Tibial artery (tissue), 4 donors: ENCODE measurements at regions not wholly inside any gene's neighbourhood (a gene's known extent, or its start where the extent isn't known, plus 50 kb on each side); places are given as distances from the start of the nearest gene placed in this dataset.
"Not testable (repeated sequence)": the region's sequence is repeated elsewhere in the genome, so short reads cannot be mapped to it uniquely, and the experiment has no call there.

ENCODE experiments used
- DNase-seq, 2 donors: peaks; one replicate each; pipeline ENCODE4 v3.0.0-alpha.2; 2019
- H3K27ac ChIP-seq, 2 donors: fragments of 200-600 bp; sonication (generic) in 1 of 2; 1 replicate in 1 of 2; 2 replicates in 1 of 2; pipeline ENCODE4 v1.5.1; 2018 to 2019; ENCODE audit warnings: mild to moderate bottlenecking in 1 of 2
- H3K27me3 ChIP-seq, 2 donors: fragments of 200-600 bp; sonication (generic) in 1 of 2; one replicate each; pipeline versions ENCODE4 v1.5.1 to v1.6.0; 2016 to 2019
- H3K36me3 ChIP-seq, 3 donors: fragments of 200-600 bp; sonication (generic) in 2 of 3; one replicate each; pipeline ENCODE4 v1.5.1; 2016 to 2019; ENCODE audit warnings: mild to moderate bottlenecking in 2 of 3
- H3K4me1 ChIP-seq, 4 donors: fragments of 200-600 bp; sonication (generic) in 2 of 4; 1 replicate in 3 of 4; 2 replicates in 1 of 4; pipeline ENCODE4 v1.5.1; 2016 to 2019
- H3K4me3 ChIP-seq, 2 donors: fragments of 200-600 bp; sonication (generic) in 1 of 2; 1 replicate in 1 of 2; 2 replicates in 1 of 2; pipeline ENCODE4 v1.5.1; 2018 to 2019; ENCODE audit warnings: mild to moderate bottlenecking in 2 of 2
- H3K9me3 ChIP-seq, 3 donors: fragments of 200-600 bp; sonication (generic) in 1 of 3; one replicate each; pipeline ENCODE4 v1.5.1; 2016 to 2019
- intact Hi-C: fragments of 100-400 bp; cut with DNase I; formaldehyde crosslinking; loops from one replicate; pipeline ENCODE4 v1.15.0; 2023; ENCODE audit warnings: low total_unique reads
- TF ChIP-seq, protein P1 (sequence below), 2 experiments: fragments of 200-600 bp in 1 of 2; fragments of 450-650 bp in 1 of 2; IDR thresholded peaks; one replicate each; pipeline ENCODE4 v1.5.1; 2017 to 2019; ENCODE audit warnings: antibody characterized with exemption in 2 of 2, mild to moderate bottlenecking in 1 of 2, moderate library complexity in 1 of 2

DNA sequence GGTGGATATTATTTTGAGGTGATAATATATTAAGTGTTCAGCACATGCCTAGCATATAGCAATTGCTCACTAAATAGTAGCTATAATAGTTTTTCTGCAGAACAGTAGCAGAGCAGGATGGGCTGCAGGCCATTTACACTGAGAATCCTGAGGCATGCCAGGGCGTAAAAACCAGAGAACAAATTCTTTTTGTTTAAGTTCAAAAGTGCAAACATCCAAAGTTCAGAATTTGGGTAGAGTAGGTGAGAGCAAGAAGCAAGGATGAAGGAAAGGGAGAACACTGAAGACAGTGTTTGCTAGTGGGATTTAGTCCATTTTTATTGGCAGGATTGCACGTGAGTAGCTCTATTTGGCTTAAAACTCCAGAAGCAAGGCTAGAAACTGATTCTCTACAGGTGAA, 72.0 kb upstream of the RHOBTB1 start:
- Histone ChIP-seq H3K27ac (no peak overlapping the region), H3K4me3 (no peak overlapping the region), H3K4me1 (no peaks in the 10 kb centered on the region), H3K36me3 (no peaks in the 10 kb centered on the region), H3K27me3 (no peaks in the 10 kb centered on the region), H3K9me3 (no peaks in the 10 kb centered on the region)
- intact Hi-C loops, result no loop called here
- no peak for DNase-seq
- TF ChIP-seq, protein P1, sequence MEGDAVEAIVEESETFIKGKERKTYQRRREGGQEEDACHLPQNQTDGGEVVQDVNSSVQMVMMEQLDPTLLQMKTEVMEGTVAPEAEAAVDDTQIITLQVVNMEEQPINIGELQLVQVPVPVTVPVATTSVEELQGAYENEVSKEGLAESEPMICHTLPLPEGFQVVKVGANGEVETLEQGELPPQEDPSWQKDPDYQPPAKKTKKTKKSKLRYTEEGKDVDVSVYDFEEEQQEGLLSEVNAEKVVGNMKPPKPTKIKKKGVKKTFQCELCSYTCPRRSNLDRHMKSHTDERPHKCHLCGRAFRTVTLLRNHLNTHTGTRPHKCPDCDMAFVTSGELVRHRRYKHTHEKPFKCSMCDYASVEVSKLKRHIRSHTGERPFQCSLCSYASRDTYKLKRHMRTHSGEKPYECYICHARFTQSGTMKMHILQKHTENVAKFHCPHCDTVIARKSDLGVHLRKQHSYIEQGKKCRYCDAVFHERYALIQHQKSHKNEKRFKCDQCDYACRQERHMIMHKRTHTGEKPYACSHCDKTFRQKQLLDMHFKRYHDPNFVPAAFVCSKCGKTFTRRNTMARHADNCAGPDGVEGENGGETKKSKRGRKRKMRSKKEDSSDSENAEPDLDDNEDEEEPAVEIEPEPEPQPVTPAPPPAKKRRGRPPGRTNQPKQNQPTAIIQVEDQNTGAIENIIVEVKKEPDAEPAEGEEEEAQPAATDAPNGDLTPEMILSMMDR (IDR thresholded peaks at IDR 0.05), result no peak

DNA sequence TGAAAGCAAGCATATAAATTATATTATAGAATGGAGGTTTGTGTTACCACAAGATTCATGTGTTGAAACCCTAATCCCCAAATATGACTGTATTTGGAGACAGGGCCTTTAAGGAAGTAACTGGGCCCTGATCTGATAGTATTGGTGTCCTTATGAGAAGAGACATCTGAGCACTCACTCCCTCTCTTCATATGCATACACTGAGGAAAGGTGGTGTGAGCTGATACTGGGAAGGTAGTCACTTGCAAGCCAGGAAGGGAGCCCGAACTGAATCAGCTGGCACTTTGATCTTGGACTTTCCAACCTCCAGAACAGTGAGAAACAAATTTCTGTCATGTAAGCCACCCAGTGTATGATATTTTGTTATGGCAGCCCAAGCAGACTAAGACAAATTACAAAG, 66.9 kb upstream of the RHOBTB1 start:
- TF ChIP-seq, protein P1 (IDR thresholded peaks at IDR 0.05), result no peak
- intact Hi-C loops, result no loop called here
- Histone ChIP-seq H3K9me3 (no peaks in the 10 kb centered on the region), H3K4me3 (no peak overlapping the region), H3K36me3 (no peaks in the 10 kb centered on the region), H3K27me3 (no peaks in the 10 kb centered on the region), H3K27ac (no peak overlapping the region), H3K4me1 (no peaks in the 10 kb centered on the region)
- no peak for DNase-seq

DNA sequence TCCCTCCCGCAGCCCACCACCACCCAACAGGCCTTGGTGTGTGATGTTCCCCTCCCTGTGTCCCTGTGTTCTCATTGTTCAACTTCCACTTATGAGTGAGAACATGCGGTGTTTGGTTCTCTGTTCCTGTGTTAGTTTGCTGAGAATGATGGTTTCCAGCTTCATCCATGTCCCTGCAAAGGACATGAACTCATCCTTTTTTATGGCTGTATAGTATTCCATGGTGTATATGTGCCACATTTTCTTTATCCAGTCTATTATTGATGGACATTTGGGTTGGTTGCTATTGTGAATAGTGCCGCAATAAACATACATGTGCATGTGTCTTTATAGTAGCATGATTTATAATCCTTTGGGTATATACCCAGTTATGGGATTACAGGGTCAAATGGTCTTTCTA, 59.1 kb upstream of the RHOBTB1 start:
- H3K27ac ChIP-seq, H3K36me3 ChIP-seq, H3K9me3 ChIP-seq: not testable (repeated sequence)

DNA sequence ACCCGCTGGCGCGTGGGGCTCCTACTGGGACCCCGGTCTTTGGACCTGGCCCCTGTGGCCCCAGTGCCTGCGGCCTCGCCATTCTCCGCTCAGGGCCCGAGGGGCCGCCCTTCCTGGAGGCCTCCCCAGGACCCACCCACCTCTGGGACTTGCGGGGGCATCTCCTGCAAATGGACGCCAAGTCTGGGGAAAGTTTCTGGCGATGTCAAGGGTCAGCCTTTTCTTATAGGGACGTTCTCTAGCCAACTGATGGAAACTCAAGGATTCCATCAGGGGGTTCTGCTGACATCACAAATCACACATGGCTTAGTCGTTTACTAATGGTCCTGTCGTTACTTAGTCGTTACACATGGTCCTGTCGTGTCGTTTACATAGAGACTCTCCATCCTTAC, 57.7 kb upstream of the RHOBTB1 start:
- H3K4me3 ChIP-seq, result peak overlapping the region; percentile 17 to 50
- peaks cover 0 to 12% (median 9%) of the 10 kb centered on the region in 4 donors for H3K4me1 ChIP-seq
- intact Hi-C loops, result no loop called here
- DNase-seq, result no peak
- peaks cover 0 to 23% of the 10 kb centered on the region in 2 donors for H3K27me3 ChIP-seq
- H3K27ac ChIP-seq, result no peak overlapping the region
- H3K9me3 ChIP-seq, result no peaks in the 10 kb centered on the region
- TF ChIP-seq, protein P1 (IDR thresholded peaks at IDR 0.05), result no peak
- no peaks in the 10 kb centered on the region for H3K36me3 ChIP-seq

More for the DNA sequence above, 59.1 kb upstream of the RHOBTB1 start:
- peaks cover 0 to 23% of the 10 kb centered on the region in 2 donors for H3K27me3 ChIP-seq
- peaks cover 0 to 12% (median 9%) of the 10 kb centered on the region in 4 donors for H3K4me1 ChIP-seq
- DNase-seq, H3K4me3 ChIP-seq, intact Hi-C loops: not testable (repeated sequence)

DNA sequence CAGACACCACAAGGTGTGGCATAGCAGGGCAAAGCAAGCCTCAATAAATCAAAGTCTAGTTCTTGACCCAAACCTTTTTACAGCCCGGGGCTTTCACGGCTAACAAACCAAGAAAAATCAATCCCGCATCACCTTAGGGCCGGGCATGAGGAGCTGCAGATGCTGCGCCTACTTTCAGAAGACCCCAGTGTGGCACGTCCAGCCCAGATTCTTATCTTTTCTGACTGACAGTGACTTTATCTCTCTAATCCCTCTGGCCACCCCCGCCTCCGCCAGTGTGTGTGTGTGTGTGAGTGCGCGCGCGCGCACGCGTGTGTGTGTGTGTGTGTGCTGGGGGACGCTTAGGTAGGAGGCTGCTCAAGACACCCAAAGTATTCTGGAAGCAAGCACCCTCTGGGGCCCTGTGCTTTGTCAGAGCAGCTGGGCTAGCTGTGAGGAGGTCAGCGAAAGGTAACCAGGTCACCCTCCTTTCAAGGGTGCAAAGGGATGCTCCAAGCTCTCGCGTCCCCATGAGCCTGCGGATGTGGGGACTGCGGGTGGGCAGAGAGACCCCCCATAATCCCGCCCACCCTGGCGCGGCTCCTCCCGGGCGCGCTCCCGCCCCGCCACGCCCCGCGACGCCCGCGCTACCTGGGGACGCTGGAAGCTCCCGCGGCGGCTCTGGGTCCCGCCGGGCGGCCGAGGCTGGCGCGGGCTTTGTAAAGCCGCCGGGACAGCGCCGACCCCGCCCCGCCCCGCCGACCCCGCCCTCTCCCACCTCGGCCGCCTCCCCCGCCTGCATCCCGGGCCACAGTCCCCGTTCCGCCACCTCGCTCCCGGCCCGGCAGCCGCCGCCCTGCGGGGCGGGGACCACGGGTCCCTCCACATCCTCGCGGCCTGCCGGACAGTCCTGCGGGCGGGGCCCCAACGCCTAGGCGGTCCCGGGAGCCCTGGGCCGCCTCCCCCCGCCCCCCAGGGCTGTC, 57.1 kb upstream of the RHOBTB1 start:
- Histone ChIP-seq H3K4me1 (peaks cover 0 to 12% (median 9%) of the 10 kb centered on the region in 4 donors), H3K27me3 (peaks cover 0 to 23% of the 10 kb centered on the region in 2 donors), H3K36me3 (no peaks in the 10 kb centered on the region), H3K4me3 (peak overlapping the region; percentile 17 to 50), H3K27ac (no peak overlapping the region), H3K9me3 (no peaks in the 10 kb centered on the region)
- intact Hi-C loops, result no loop called here
- DNase-seq, result no peak
- TF ChIP-seq, protein P1 (IDR thresholded peaks at IDR 0.05), result no peak

DNA sequence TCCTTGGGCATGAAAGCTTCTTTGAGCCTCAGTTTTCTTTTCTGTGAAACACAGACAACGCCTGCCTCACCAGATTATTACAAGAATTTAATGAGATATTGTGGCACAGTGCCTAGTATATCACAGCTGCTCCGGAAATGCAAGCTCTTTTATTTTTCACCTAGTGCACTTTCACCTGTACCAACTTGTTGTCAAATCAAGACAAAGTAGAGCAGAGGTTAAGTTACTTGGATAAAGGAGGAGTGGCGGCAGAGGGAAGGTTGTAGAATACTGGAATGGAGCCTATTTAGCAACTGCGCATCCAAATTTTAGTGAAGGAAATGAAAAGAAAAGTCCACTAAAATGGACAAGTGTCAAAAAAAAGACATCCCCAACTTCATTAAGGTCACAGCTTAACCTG, 54.9 kb upstream of the RHOBTB1 start:
- Histone ChIP-seq H3K4me1 (peaks cover 0 to 12% (median 9%) of the 10 kb centered on the region in 4 donors), H3K36me3 (no peaks in the 10 kb centered on the region), H3K4me3 (no peak overlapping the region), H3K9me3 (no peaks in the 10 kb centered on the region), H3K27me3 (peaks cover 0 to 23% of the 10 kb centered on the region in 2 donors), H3K27ac (no peak overlapping the region)
- no peak for DNase-seq
- intact Hi-C loops, result no loop called here
- TF ChIP-seq, protein P1 (IDR thresholded peaks at IDR 0.05), result no peak
